NT2/D1 (cell line): ENCODE measurements at regions not wholly inside any gene's neighbourhood (a gene's known extent, or its start where the extent isn't known, plus 50 kb on each side); places are given as distances from the start of the nearest gene placed in this dataset.

Source experiments
- SUZ12 ChIP-seq: IDR thresholded peaks from 2 replicates; pipeline ENCODE4 v1.6.1; 2011; ENCODE audit not compliant: insufficient read length, insufficient read depth; ENCODE audit errors: extremely low read depth
- YY1 ChIP-seq: IDR thresholded peaks from 2 replicates; pipeline ENCODE4 v1.6.1; 2011; ENCODE audit not compliant: insufficient read length, insufficient read depth
- ZNF274 ChIP-seq: IDR thresholded peaks from 2 replicates; pipeline ENCODE4 v1.6.1; 2011; ENCODE audit warnings: mild to moderate bottlenecking, low read depth, low read length

DNA sequence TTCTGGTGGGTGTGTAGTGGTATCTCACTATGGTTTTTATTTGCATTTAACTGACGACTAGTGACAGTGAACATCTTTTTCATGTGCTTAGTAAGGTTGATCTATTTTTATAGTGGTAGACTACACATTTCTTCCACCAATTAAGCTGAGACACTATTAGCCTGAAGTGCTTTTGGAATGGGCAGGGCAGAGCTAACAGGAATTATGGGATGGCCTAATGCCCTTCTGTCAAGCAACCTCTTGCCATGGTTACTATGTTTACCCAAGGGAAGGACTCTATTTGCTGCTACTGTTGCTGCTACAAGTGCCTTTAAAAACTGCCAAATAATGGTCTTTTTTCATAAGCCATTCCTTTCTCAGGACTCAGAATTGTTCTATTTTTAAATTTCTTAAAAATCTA is 676.7 kb upstream of the ACTRT1 start:
- TF ChIP-seq YY1: no peak
- no peak for TF ChIP-seq SUZ12
- TF ChIP-seq ZNF274: no peak
